H9 (cell line): ENCODE measurements at regions not wholly inside any gene's neighbourhood (a gene's known extent, or its start where the extent isn't known, plus 50 kb on each side); places are given as distances from the start of the nearest gene placed in this dataset.
A peak's percentile ranks its signal among the peaks of the same experiment; 100 is the strongest.

Experiments
- DNase-seq: peaks from one replicate; pipeline ENCODE4 v3.0.0-alpha.2; 2017
- H2AFZ ChIP-seq: one replicate; pipeline ENCODE4 v1.6.1; 2013; ENCODE audit warnings: mild to moderate bottlenecking, low read length, control low read depth, moderate library complexity
- H2AK5ac ChIP-seq: 2 replicates; pipeline ENCODE4 v1.6.1; 2013; ENCODE audit warnings: low read length, control low read depth, mixed read lengths; ENCODE audit not compliant: insufficient read length
- H2BK120ac ChIP-seq: one replicate; pipeline ENCODE4 v1.6.1; 2013; ENCODE audit warnings: low read depth, mild to moderate bottlenecking, low read length, control low read depth, inconsistent platforms; ENCODE audit not compliant: poor library complexity, severe bottlenecking
- H2BK12ac ChIP-seq: 2 replicates; pipeline ENCODE4 v1.6.1; 2013; ENCODE audit warnings: low read length, control low read depth, mixed read lengths, low read depth; ENCODE audit not compliant: insufficient read length
- H2BK15ac ChIP-seq: 2 replicates; pipeline ENCODE4 v1.6.1; 2013; ENCODE audit warnings: low read depth, low read length, control low read depth
- H2BK20ac ChIP-seq: one replicate; pipeline ENCODE4 v1.6.1; 2013; ENCODE audit warnings: low read depth, mild to moderate bottlenecking, low read length, control low read depth, inconsistent platforms; ENCODE audit not compliant: poor library complexity, severe bottlenecking
- H2BK5ac ChIP-seq: 2 replicates; pipeline ENCODE4 v1.6.1; 2013; ENCODE audit warnings: low read length, control low read depth, mixed read lengths; ENCODE audit not compliant: insufficient read length
- H3K14ac ChIP-seq: 2 replicates; pipeline ENCODE4 v1.6.1; 2013; ENCODE audit warnings: low read length, control low read depth; ENCODE audit not compliant: insufficient read depth
- H3K18ac ChIP-seq: 2 replicates; pipeline ENCODE4 v1.6.1; 2013; ENCODE audit warnings: low read depth, mild to moderate bottlenecking, mixed read lengths, low read length, control low read depth; ENCODE audit not compliant: insufficient read length
- H3K23ac ChIP-seq: 2 replicates; pipeline ENCODE4 v1.6.1; 2013; ENCODE audit warnings: low read length, control low read depth, mixed read lengths, low read depth; ENCODE audit not compliant: insufficient read length
- H3K23me2 ChIP-seq: 2 replicates; pipeline ENCODE4 v1.6.1; 2013; ENCODE audit warnings: low read depth, mild to moderate bottlenecking, mixed read lengths, low read length, control low read depth; ENCODE audit not compliant: insufficient read length, poor library complexity, severe bottlenecking
- H3K27ac ChIP-seq: 2 replicates; pipeline ENCODE4 v1.5.1; 2013; ENCODE audit warnings: low read length, control low read depth, mixed read lengths, low read depth; ENCODE audit not compliant: insufficient read length
- H3K27me3 ChIP-seq: 2 replicates; pipeline ENCODE4 v1.6.1; 2013; ENCODE audit warnings: low read length, control low read depth, inconsistent platforms; ENCODE audit not compliant: insufficient read depth
- H3K4ac ChIP-seq: 2 replicates; pipeline ENCODE4 v1.6.1; 2013; ENCODE audit warnings: low read depth, mild to moderate bottlenecking, control low read depth, inconsistent platforms, low read length, moderate library complexity
- H3K4me1 ChIP-seq: 2 replicates; pipeline ENCODE4 v1.6.1; 2013; ENCODE audit warnings: low read length, control low read depth, inconsistent platforms; ENCODE audit not compliant: insufficient read depth
- H3K4me2 ChIP-seq: 2 replicates; pipeline ENCODE4 v1.6.1; 2013; ENCODE audit warnings: low read length, control low read depth, mixed read lengths; ENCODE audit not compliant: insufficient read length, insufficient read depth
- H3K56ac ChIP-seq: 2 replicates; pipeline ENCODE4 v1.6.1; 2013; ENCODE audit warnings: low read depth, mild to moderate bottlenecking, mixed read lengths, low read length, control low read depth; ENCODE audit not compliant: insufficient read length
- H3K79me1 ChIP-seq: 2 replicates; pipeline ENCODE4 v1.6.1; 2013; ENCODE audit warnings: low read depth, mild to moderate bottlenecking, moderate library complexity, low read length, control low read depth, inconsistent platforms; ENCODE audit not compliant: insufficient read depth, poor library complexity, severe bottlenecking
- H3K79me2 ChIP-seq: 2 replicates; pipeline ENCODE4 v1.6.1; 2013; ENCODE audit warnings: low read length, control low read depth, inconsistent platforms; ENCODE audit not compliant: insufficient read depth
- H3K9ac ChIP-seq: 2 replicates; pipeline ENCODE4 v1.6.1; 2013; ENCODE audit warnings: low read length, control low read depth, mixed read lengths; ENCODE audit not compliant: insufficient read length; ENCODE audit errors: extremely low read depth
- H3K9me3 ChIP-seq: one replicate; pipeline ENCODE4 v1.6.1; 2013; ENCODE audit warnings: low read depth, low read length, inconsistent platforms; ENCODE audit not compliant: control insufficient read depth
- H3T11ph ChIP-seq: one replicate; pipeline ENCODE4 v1.6.1; 2013; ENCODE audit warnings: mild to moderate bottlenecking, low read length, control low read depth, inconsistent platforms
- H4K20me1 ChIP-seq: one replicate; pipeline ENCODE4 v1.6.1; 2013; ENCODE audit not compliant: control insufficient read depth, insufficient read length, insufficient read depth
- H4K5ac ChIP-seq: 2 replicates; pipeline ENCODE4 v1.6.1; 2013; ENCODE audit warnings: low read depth, mild to moderate bottlenecking, mixed read lengths, low read length, control low read depth; ENCODE audit not compliant: insufficient read length
- H4K8ac ChIP-seq: replicated peaks from 2 replicates; pipeline ENCODE4 v1.6.1; 2013; ENCODE audit warnings: low read length, control low read depth, mixed read lengths, low read depth; ENCODE audit not compliant: insufficient read length
- H4K91ac ChIP-seq: 2 replicates; pipeline ENCODE4 v1.6.1; 2013; ENCODE audit warnings: low read depth, mild to moderate bottlenecking, moderate library complexity, mixed read lengths, low read length, control low read depth; ENCODE audit not compliant: insufficient read length
- H3K27ac Mint-ChIP-seq, 3 experiments: 2 replicates in 2 of 3; 3 replicates in 1 of 3; pipeline ENCODE4 v1.8.0; 2020 to 2021; ENCODE audit warnings: mixed read lengths in 3 of 3, mild to moderate bottlenecking in 1 of 3, moderate library complexity in 1 of 3
- H3K27me3 Mint-ChIP-seq: 2 replicates; pipeline ENCODE4 v1.8.0; 2021; ENCODE audit warnings: low read depth, mild to moderate bottlenecking, moderate library complexity, mixed read lengths
- H3K36me3 Mint-ChIP-seq, 3 experiments: 2 replicates in 2 of 3; 3 replicates in 1 of 3; pipeline ENCODE4 v1.8.0; 2020 to 2021; ENCODE audit warnings: low read depth in 3 of 3, mixed read lengths in 3 of 3; ENCODE audit not compliant: insufficient read depth in 1 of 3
- H3K4me1 Mint-ChIP-seq, 2 experiments: 2 replicates each; pipeline ENCODE4 v1.8.0; 2020; ENCODE audit warnings: mixed read lengths in 2 of 2
- H3K4me3 Mint-ChIP-seq, 2 experiments: 2 replicates in 1 of 2; 3 replicates in 1 of 2; pipeline ENCODE4 v1.8.0; 2020 to 2021; ENCODE audit warnings: mild to moderate bottlenecking in 2 of 2, mixed read lengths in 2 of 2, moderate library complexity in 1 of 2
- H3K9me3 Mint-ChIP-seq, 2 experiments: 2 replicates in 1 of 2; 3 replicates in 1 of 2; pipeline ENCODE4 v1.8.0; 2020; ENCODE audit warnings: mild to moderate bottlenecking in 2 of 2, mixed read lengths in 2 of 2, moderate library complexity in 1 of 2
- WGBS: extraction: QIAGEN DNeasy Blood & Tissue Kit; methylation state at CpG from one replicate; pipeline ENCODE4 v1.1.7; 2013; ENCODE audit warnings: missing lambda C conversion rate, low lambda C conversion rate, mixed read lengths; ENCODE audit not compliant: insufficient read length; ENCODE audit errors: extremely low coverage; 5-methylcytosine and 5-hydroxymethylcytosine counted together
- TF ChIP-seq, protein P1 (sequence below): fragments of 200-600 bp; sonication (generic); conservative IDR thresholded peaks from 3 replicates; pipeline ENCODE4 v1.8.0; 2021; ENCODE audit warnings: antibody characterized with exemption, mild to moderate bottlenecking

DNA sequence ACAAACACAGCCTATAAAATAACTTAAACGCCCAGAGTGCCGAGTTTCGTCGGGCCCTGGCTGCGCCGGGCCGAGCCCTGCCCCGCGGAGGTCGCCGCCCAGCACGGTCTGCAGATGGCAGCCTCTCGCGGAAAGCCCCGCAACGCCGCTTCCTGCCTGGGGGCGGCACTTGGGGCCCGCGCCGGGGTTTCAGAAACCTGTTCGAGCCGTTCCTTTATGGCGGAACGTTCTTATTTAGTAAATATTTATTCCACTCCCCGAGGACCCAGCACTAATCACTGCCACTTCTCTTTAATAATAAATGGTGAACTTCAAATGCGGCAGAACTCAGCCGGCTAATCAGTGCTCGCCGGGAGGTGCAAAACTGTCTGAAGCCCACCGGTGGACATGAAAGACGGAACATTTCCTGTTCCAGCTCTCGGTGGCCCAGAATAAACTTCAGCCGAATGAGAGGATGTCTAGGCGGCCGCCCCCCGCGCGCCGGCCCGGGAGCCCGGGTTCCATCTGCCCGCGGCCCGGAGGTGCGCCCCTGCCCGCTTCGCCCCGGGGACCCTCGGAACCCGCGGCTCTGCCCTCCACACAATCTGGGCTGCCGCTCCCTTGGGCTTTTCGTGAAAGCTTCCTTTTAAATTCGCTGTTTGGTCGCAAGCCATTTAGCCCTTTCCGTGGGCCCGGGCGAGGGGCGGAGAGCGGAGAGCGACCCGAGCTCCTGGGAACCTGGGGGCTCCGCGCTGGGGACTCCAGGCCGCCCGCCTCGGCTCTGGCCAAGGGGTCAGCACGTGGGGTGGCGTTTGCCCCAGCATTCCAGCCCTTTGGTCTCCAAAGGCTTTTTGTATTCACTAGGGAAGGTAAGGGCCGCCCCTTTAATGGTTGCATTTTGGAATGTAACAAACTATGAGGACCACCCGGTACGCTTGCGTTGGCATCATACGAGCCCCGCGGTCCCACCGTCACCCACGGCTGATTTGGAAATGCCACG, 110.8 kb upstream of the ATP11B start:
- TF ChIP-seq, protein P1, sequence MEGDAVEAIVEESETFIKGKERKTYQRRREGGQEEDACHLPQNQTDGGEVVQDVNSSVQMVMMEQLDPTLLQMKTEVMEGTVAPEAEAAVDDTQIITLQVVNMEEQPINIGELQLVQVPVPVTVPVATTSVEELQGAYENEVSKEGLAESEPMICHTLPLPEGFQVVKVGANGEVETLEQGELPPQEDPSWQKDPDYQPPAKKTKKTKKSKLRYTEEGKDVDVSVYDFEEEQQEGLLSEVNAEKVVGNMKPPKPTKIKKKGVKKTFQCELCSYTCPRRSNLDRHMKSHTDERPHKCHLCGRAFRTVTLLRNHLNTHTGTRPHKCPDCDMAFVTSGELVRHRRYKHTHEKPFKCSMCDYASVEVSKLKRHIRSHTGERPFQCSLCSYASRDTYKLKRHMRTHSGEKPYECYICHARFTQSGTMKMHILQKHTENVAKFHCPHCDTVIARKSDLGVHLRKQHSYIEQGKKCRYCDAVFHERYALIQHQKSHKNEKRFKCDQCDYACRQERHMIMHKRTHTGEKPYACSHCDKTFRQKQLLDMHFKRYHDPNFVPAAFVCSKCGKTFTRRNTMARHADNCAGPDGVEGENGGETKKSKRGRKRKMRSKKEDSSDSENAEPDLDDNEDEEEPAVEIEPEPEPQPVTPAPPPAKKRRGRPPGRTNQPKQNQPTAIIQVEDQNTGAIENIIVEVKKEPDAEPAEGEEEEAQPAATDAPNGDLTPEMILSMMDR: peak; percentile 64
- H3K27ac Mint-ChIP-seq: no peak overlapping the region

More for the DNA sequence above, 110.8 kb upstream of the ATP11B start:
- H3T11ph ChIP-seq: no peak overlapping the region
- H4K8ac ChIP-seq: no peak overlapping the region
- H3K36me3 Mint-ChIP-seq: no peaks in the 10 kb centered on the region
- no peak overlapping the region for H3K23ac ChIP-seq
- H3K27me3 Mint-ChIP-seq: no peaks in the 10 kb centered on the region; the same call in 1 of the 2 replicates
- no peaks in the 10 kb centered on the region for H3K79me1 ChIP-seq
- peak overlapping the region; percentile 61 for H3K4me2 ChIP-seq
- peaks cover 9 to 10% of the 10 kb centered on the region in 2 experiments for H3K4me1 Mint-ChIP-seq
- no peak overlapping the region for H2BK20ac ChIP-seq
- H3K4ac ChIP-seq: no peak overlapping the region
- H3K23me2 ChIP-seq: peaks cover 8% of the 10 kb centered on the region
- no peaks in the 10 kb centered on the region for H3K9me3 Mint-ChIP-seq
- no peak overlapping the region for H3K56ac ChIP-seq
- peak overlapping the region; percentile 78 to 87 for H3K4me3 Mint-ChIP-seq
- no peaks in the 10 kb centered on the region for H3K4me1 ChIP-seq
- peak overlapping the region; percentile 85 for H3K14ac ChIP-seq
- H2AK5ac ChIP-seq: no peak overlapping the region
- no peak overlapping the region for H3K27ac ChIP-seq
- no peak overlapping the region; the same call in 1 of the 2 replicates for H2BK15ac ChIP-seq
- H2BK12ac ChIP-seq: no peak overlapping the region
- no peaks in the 10 kb centered on the region for H3K27me3 ChIP-seq
- no peak overlapping the region for H3K9ac ChIP-seq
- H3K18ac ChIP-seq: peak overlapping the region; percentile 75
- H2AFZ ChIP-seq: peak overlapping the region; percentile 51
- H4K5ac ChIP-seq: no peak overlapping the region
- H2BK5ac ChIP-seq: no peak overlapping the region
- no peak overlapping the region for H2BK120ac ChIP-seq
- H3K9me3 ChIP-seq: no peaks in the 10 kb centered on the region
- H3K79me2 ChIP-seq: no peaks in the 10 kb centered on the region
- H4K91ac ChIP-seq: no peak overlapping the region
- H4K20me1 ChIP-seq: no peaks in the 10 kb centered on the region
- no CpG with 5 or more reads among the region's 80 CpGs for WGBS
- DNase-seq: peak; percentile 77
